Lower leg skin (tissue), 3 donors: ENCODE measurements at regions not wholly inside any gene's neighbourhood (a gene's known extent, or its start where the extent isn't known, plus 50 kb on each side); places are given as distances from the start of the nearest gene placed in this dataset.

Experiments
- CTCF ChIP-seq, 3 donors: fragments of 450-650 bp; IDR thresholded peaks; one replicate each; pipeline ENCODE4 v1.5.1; 2016; ENCODE audit warnings: antibody characterized with exemption in 3 of 3, mild to moderate bottlenecking in 3 of 3, moderate library complexity in 2 of 3
- POLR2A ChIP-seq, 2 donors: fragments of 450-650 bp; IDR thresholded peaks; one replicate each; pipeline ENCODE4 v1.6.1; 2016 to 2017; ENCODE audit warnings: antibody characterized with exemption in 2 of 2, mild to moderate bottlenecking in 1 of 2, moderate library complexity in 1 of 2

- TF ChIP-seq CTCF (IDR thresholded peaks at IDR 0.05) (no peak), POLR2A (IDR thresholded peaks at IDR 0.05) (no peak)
These were observed 619.4 kb upstream of the TMPRSS15 start for GRCh38 chr21:19022978-19023377.
